OCI-LY1 (cell line): ENCODE measurements at regions not wholly inside any gene's neighbourhood (a gene's known extent, or its start where the extent isn't known, plus 50 kb on each side); places are given as distances from the start of the nearest gene placed in this dataset.

Experiments used
- H2AFZ ChIP-seq: fragments of 200-600 bp; sonication (generic), shearing (Covaris generic); 2 replicates; pipeline ENCODE4 v1.6.0; 2014; ENCODE audit warnings: antibody characterized with exemption, mild to moderate bottlenecking, low read length
- H3F3A ChIP-seq: fragments of 200-600 bp; sonication (generic), shearing (Covaris generic); 2 replicates; pipeline ENCODE4 v1.6.0; 2014; ENCODE audit warnings: mild to moderate bottlenecking, antibody characterized with exemption, low read length, moderate library complexity; ENCODE audit not compliant: insufficient read depth
- H3K27ac ChIP-seq: fragments of 200-600 bp; sonication (generic); 2 replicates; pipeline ENCODE4 v1.5.1; 2014; ENCODE audit warnings: low read length, mixed run types, mild to moderate bottlenecking, low read depth; ENCODE audit not compliant: poor library complexity, severe bottlenecking
- H3K27me3 ChIP-seq: fragments of 200-600 bp; sonication (generic); 2 replicates; pipeline ENCODE4 v1.6.0; 2014; ENCODE audit warnings: antibody characterized with exemption, mild to moderate bottlenecking, low read length, moderate library complexity; ENCODE audit not compliant: insufficient read depth
- H3K36me3 ChIP-seq: fragments of 200-600 bp; sonication (generic); 2 replicates; pipeline ENCODE4 v1.6.1; 2014; ENCODE audit warnings: mild to moderate bottlenecking, antibody characterized with exemption, low read length, moderate library complexity, mixed read lengths; ENCODE audit not compliant: insufficient read depth
- H3K4me1 ChIP-seq: fragments of 200-600 bp; sonication (generic); 2 replicates; pipeline ENCODE4 v1.5.1; 2014; ENCODE audit warnings: mild to moderate bottlenecking, low read length, moderate library complexity; ENCODE audit not compliant: insufficient read depth, severe bottlenecking
- H3K4me2 ChIP-seq: fragments of 200-600 bp; sonication (generic), shearing (Covaris generic); 2 replicates; pipeline ENCODE4 v1.6.1; 2014; ENCODE audit warnings: low read length
- H3K4me3 ChIP-seq: fragments of 200-600 bp; sonication (generic); 2 replicates; pipeline ENCODE4 v1.5.1; 2014; ENCODE audit warnings: low read length, low read depth, mild to moderate bottlenecking, mixed read lengths; ENCODE audit not compliant: poor library complexity, severe bottlenecking
- H3K79me2 ChIP-seq: fragments of 200-600 bp; shearing (Covaris generic); 2 replicates; pipeline ENCODE4 v1.6.1; 2016; ENCODE audit warnings: mixed run types, low read length, mixed read lengths; ENCODE audit not compliant: insufficient read depth
- H3K9ac ChIP-seq: fragments of 200-600 bp; sonication (generic), shearing (Covaris generic); 2 replicates; pipeline ENCODE4 v1.6.1; 2014; ENCODE audit warnings: mild to moderate bottlenecking, low read length, mixed read lengths
- H3K9me2 ChIP-seq: fragments of 200-600 bp; sonication (generic), shearing (Covaris generic); 2 replicates; pipeline ENCODE4 v1.6.1; 2014; ENCODE audit warnings: low read depth, mild to moderate bottlenecking, low read length, mixed read lengths
- H3K9me3 ChIP-seq: fragments of 200-600 bp; shearing (Covaris generic); 2 replicates; pipeline ENCODE4 v1.6.1; 2014; ENCODE audit warnings: low read length, mixed read lengths
- H4K20me1 ChIP-seq: fragments of 200-600 bp; sonication (generic), shearing (Covaris generic); 2 replicates; pipeline ENCODE4 v1.6.0; 2016; ENCODE audit warnings: mild to moderate bottlenecking, low read length; ENCODE audit not compliant: insufficient read depth
- CTCF ChIP-seq: fragments of 200-600 bp; sonication (generic), shearing (Covaris generic); IDR thresholded peaks from 2 replicates; pipeline ENCODE4 v1.5.1; 2017; ENCODE audit warnings: mild to moderate bottlenecking, antibody characterized with exemption, low read length, moderate library complexity, mixed read lengths
- EZH2 ChIP-seq: fragments of 200-600 bp; sonication (generic), shearing (Covaris generic); IDR thresholded peaks from 2 replicates; pipeline ENCODE4 v1.8.0; 2017; ENCODE audit warnings: borderline replicate concordance, mixed run types, mild to moderate bottlenecking, antibody characterized with exemption, low read length, moderate library complexity, mixed read lengths

GRCh38 chrX:122555925-122556324 lies 628.2 kb upstream of the GRIA3 start:
- H3K27me3 ChIP-seq, result no peaks in the 10 kb centered on the region
- no peaks in the 10 kb centered on the region for H3F3A ChIP-seq
- no peak overlapping the region for H3K4me2 ChIP-seq
- H3K79me2 ChIP-seq, result no peaks in the 10 kb centered on the region
- H4K20me1 ChIP-seq, result no peaks in the 10 kb centered on the region
- H3K9me2 ChIP-seq, result no peaks in the 10 kb centered on the region
- no peaks in the 10 kb centered on the region for H3K36me3 ChIP-seq
- no peak overlapping the region for H2AFZ ChIP-seq
- H3K9me3 ChIP-seq, result no peaks in the 10 kb centered on the region
- H3K4me3 ChIP-seq, result no peak overlapping the region
- no peak overlapping the region for H3K27ac ChIP-seq
- H3K9ac ChIP-seq, result no peak overlapping the region
- no peak for TF ChIP-seq EZH2
- TF ChIP-seq CTCF, result no peak
- H3K4me1 ChIP-seq, result no peaks in the 10 kb centered on the region

- no peaks in the 10 kb centered on the region for H3K27me3 ChIP-seq
- no peaks in the 10 kb centered on the region for H3K4me1 ChIP-seq
- no peaks in the 10 kb centered on the region for H3K9me3 ChIP-seq
- no peaks in the 10 kb centered on the region for H3F3A ChIP-seq
- H3K4me2 ChIP-seq, result no peak overlapping the region
- H3K79me2 ChIP-seq, result no peaks in the 10 kb centered on the region
- H3K27ac ChIP-seq, result no peak overlapping the region
- no peak overlapping the region for H3K4me3 ChIP-seq
- no peak overlapping the region for H2AFZ ChIP-seq
- no peak overlapping the region for H3K9ac ChIP-seq
- H3K9me2 ChIP-seq, result no peaks in the 10 kb centered on the region
- H3K36me3 ChIP-seq, result no peaks in the 10 kb centered on the region
- TF ChIP-seq EZH2 (no peak), CTCF (no peak)
- H4K20me1 ChIP-seq, result no peaks in the 10 kb centered on the region
Observed at GRCh38 chrX:122565952-122566351, 618.1 kb upstream of the GRIA3 start.

GRCh38 chrX:122566401-122566800 lies 617.7 kb upstream of the GRIA3 start:
- H3K27me3 ChIP-seq, result no peaks in the 10 kb centered on the region
- H3K9me2 ChIP-seq, result no peaks in the 10 kb centered on the region
- no peaks in the 10 kb centered on the region for H3K9me3 ChIP-seq

More at GRCh38 chrX:122566401-122566800, 617.7 kb upstream of the GRIA3 start:
- H3K9ac ChIP-seq, result no peak overlapping the region
- TF ChIP-seq CTCF (no peak), EZH2 (no peak)
- no peaks in the 10 kb centered on the region for H3F3A ChIP-seq
- no peak overlapping the region for H2AFZ ChIP-seq
- H3K27ac ChIP-seq, result no peak overlapping the region
- H3K79me2 ChIP-seq, result no peaks in the 10 kb centered on the region
- H4K20me1 ChIP-seq, result no peaks in the 10 kb centered on the region
- no peak overlapping the region for H3K4me3 ChIP-seq
- no peaks in the 10 kb centered on the region for H3K4me1 ChIP-seq
- H3K4me2 ChIP-seq, result no peak overlapping the region
- no peaks in the 10 kb centered on the region for H3K36me3 ChIP-seq
